Retinal pigment epithelial cell (primary cell): ENCODE measurements at regions not wholly inside any gene's neighbourhood (a gene's known extent, or its start where the extent isn't known, plus 50 kb on each side); places are given as distances from the start of the nearest gene placed in this dataset.

Experiments
- DNase-seq: peaks from one replicate; pipeline ENCODE4 v3.0.0-alpha.2; 2010; ENCODE audit warnings: low read depth
- H3K4me3 ChIP-seq: 2 replicates; pipeline ENCODE4 v1.5.1; 2011; ENCODE audit warnings: mild to moderate bottlenecking, low read length, control low read depth, moderate library complexity
- TF ChIP-seq, protein P1 (sequence below): conservative IDR thresholded peaks from 2 replicates; pipeline ENCODE4 v1.5.1; 2011; ENCODE audit warnings: low read depth, low read length, control low read depth, inconsistent platforms

DNA sequence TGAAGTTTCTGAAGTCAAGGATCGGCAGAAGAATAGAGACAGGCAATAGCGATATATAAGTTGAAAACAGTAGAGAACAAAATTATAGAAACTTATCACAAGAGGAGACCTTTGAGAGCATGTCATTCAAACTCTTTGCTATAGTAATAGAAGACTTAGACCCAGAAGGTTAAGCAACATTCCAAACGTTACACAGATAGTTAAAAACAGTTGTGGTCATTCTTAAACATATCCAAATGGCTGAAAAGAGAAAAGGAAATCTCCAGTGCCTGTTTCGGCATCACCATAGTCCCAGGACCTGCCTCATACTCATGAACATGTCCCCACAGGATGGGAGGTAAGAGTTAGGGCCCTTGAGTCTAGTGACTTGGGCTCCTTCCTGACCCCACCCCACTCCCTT lies 258.1 kb upstream of the NOCT start:
- H3K4me3 ChIP-seq, result no peak overlapping the region
- no peak for DNase-seq
- TF ChIP-seq, protein P1, sequence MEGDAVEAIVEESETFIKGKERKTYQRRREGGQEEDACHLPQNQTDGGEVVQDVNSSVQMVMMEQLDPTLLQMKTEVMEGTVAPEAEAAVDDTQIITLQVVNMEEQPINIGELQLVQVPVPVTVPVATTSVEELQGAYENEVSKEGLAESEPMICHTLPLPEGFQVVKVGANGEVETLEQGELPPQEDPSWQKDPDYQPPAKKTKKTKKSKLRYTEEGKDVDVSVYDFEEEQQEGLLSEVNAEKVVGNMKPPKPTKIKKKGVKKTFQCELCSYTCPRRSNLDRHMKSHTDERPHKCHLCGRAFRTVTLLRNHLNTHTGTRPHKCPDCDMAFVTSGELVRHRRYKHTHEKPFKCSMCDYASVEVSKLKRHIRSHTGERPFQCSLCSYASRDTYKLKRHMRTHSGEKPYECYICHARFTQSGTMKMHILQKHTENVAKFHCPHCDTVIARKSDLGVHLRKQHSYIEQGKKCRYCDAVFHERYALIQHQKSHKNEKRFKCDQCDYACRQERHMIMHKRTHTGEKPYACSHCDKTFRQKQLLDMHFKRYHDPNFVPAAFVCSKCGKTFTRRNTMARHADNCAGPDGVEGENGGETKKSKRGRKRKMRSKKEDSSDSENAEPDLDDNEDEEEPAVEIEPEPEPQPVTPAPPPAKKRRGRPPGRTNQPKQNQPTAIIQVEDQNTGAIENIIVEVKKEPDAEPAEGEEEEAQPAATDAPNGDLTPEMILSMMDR, result no peak

DNA sequence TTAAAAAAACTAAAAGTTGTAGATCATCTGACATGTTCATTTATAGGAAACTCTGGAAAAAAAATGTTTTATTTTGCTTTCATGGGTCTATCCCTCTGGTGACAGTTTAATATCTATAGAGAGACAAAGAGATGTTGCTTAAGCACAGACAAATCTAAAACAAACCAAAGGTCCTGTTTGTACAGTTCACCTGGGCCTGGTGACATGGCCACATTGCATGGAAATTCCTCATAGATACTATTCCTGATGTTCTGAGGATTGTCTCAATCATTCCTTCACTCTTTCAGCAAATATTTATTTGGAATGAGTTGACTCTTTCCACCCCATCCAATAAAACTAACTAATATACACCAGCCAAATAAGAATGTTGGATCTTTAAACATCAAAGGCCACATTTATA lies 259.1 kb upstream of the NOCT start:
- H3K4me3 ChIP-seq, result no peak overlapping the region
- TF ChIP-seq, protein P1, result no peak
- no peak for DNase-seq

DNA sequence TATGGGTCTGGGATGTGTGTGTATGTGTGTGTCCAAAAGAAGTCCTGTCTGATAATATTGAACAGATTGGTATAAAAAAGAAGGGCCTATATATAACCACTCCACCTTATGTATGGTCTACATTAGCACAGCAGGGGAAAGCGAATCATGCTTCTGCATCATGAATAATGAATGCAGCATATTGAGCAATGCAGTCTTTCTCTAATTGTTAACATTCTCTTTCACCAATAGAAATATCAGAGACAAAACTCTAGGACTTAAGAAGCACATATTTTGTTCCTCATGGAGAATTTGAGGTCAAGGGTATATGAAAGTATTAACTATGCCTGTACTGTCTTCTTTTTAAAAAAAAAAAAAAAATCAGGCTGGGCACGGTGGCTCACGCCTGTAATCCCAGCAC lies 264.3 kb upstream of the NOCT start:
- DNase-seq, result no peak
- TF ChIP-seq, protein P1, result no peak
- H3K4me3 ChIP-seq, result no peak overlapping the region

DNA sequence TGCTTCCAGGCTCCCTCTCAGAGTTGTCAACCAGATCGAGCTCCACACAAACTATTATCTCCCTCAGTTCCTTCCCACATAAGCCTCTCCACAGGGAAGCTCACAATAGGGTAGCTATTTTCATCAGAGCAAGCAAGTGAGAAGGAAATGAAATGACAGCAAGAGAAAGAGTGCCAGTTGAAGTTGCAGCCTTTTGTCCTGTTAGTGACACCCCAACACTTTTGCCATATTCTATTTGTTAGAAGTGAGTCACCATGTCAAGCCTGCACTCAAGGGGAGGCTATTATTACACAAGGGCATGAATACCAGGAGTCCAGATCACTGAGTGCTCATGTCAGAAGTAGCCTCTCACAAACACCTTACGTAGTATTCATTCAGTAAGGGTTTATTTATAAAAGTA lies 266.3 kb upstream of the NOCT start:
- TF ChIP-seq, protein P1, result no peak

DNA sequence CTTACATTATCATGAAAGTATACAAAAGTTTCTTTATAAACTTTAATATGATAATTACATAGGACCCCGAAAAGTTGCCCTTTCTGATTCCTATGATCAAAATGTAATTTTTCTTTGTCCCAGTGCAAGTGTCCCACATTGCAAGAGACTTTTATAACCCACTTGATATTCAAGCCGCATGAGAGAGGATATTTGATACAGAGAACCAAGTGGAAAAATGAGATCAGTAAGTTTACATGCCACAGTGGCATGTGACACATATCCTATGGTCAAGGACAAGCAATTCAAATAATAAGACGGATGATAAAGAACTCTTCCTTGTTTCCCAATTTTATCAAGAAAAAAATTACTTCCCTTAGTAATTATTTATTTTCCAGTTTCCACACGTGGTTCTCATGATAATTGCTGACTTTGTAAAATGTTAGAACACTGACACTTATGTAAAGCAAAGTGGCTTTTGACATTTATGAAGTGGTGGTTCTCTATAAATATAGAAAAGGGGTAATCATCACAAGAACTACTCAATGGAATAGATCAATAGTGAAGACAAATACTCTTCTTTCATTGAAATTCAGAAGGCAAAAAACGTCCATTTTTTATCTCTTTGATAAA lies 273.7 kb upstream of the NOCT start:
- DNase-seq, result no peak
- TF ChIP-seq, protein P1, result no peak
- no peak overlapping the region for H3K4me3 ChIP-seq

More for the DNA sequence above, 266.3 kb upstream of the NOCT start:
- DNase-seq, result no peak
- no peak overlapping the region for H3K4me3 ChIP-seq

DNA sequence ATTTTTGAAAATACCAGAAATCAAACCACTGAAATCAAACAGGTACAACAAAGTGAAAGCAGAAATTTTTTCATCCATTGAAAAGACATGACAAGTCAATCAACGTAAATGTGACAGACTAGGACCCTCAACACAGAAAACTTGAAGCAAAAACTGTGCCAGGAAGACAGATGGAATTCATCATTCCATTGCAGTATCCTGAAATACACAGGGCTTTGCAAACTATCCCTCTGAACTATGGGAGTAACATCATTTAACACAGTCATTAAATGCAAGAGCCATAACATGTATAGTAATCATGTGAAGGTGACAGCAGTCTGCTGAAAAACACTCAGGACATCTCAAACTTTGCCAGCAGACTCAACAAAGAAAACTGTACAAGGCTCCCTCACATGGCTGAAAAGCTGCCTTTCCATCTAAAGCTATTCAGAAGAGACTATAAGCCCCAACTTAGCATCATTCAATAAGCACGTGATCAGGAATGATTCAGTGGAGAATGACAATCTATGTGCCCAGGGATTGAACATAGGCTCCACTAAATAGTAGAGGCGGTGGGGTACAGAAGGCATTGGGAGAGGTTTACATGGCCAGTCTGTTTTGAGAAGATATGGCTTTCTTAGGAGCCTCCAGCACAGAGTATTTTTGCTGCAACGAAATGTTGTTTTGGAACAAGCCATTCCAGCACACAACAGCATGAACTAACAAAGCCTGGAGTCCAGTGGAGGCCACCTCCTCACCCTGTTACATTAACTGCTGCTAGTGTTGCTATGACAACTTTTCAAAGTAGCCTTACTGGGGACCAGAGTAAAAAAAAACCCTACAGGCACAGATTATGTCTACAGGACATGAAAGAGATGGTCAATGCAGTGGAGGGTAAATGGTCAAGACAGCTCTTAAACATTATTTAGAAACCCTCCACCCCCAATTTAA lies 274.5 kb upstream of the NOCT start:
- TF ChIP-seq, protein P1, result no peak
- no peak for DNase-seq
- H3K4me3 ChIP-seq, result no peak overlapping the region
